ENCODE measurements at regions not wholly inside any gene's neighbourhood (a gene's known extent, or its start where the extent isn't known, plus 50 kb on each side); places are given as distances from the start of the nearest gene placed in this dataset.

DNA sequence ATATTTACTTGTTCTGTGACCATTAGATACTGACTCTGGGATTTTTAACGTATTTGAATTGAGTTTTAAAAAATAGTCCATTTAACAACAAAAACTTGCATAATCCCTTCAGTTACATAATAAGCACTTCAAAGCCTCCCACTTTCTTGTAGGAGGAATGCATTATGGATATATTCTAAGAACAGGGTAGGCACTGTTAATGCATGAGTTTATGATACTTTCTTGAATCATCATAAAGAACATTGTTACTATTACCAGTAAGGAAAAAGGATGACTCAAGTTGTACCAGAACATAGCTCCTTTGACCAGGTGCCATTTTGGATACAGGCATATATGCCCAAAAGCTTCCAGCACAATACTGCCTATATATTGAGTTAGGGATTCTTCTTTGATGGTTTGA lies 671.4 kb downstream of the GALC start:
- TF ChIP-seq, protein P1, sequence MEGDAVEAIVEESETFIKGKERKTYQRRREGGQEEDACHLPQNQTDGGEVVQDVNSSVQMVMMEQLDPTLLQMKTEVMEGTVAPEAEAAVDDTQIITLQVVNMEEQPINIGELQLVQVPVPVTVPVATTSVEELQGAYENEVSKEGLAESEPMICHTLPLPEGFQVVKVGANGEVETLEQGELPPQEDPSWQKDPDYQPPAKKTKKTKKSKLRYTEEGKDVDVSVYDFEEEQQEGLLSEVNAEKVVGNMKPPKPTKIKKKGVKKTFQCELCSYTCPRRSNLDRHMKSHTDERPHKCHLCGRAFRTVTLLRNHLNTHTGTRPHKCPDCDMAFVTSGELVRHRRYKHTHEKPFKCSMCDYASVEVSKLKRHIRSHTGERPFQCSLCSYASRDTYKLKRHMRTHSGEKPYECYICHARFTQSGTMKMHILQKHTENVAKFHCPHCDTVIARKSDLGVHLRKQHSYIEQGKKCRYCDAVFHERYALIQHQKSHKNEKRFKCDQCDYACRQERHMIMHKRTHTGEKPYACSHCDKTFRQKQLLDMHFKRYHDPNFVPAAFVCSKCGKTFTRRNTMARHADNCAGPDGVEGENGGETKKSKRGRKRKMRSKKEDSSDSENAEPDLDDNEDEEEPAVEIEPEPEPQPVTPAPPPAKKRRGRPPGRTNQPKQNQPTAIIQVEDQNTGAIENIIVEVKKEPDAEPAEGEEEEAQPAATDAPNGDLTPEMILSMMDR (IDR thresholded peaks at IDR 0.05), result no peak
- TF ChIP-seq POLR2A (IDR thresholded peaks at IDR 0.05), result no peak

All from right lobe of liver (tissue), 4 donors.